RPMI8226 (cell line): ENCODE measurements at regions not wholly inside any gene's neighbourhood (a gene's known extent, or its start where the extent isn't known, plus 50 kb on each side); places are given as distances from the start of the nearest gene placed in this dataset.

Experiments
- DNase-seq: peaks from one replicate; pipeline ENCODE4 v3.0.0-alpha.2; 2015

DNA sequence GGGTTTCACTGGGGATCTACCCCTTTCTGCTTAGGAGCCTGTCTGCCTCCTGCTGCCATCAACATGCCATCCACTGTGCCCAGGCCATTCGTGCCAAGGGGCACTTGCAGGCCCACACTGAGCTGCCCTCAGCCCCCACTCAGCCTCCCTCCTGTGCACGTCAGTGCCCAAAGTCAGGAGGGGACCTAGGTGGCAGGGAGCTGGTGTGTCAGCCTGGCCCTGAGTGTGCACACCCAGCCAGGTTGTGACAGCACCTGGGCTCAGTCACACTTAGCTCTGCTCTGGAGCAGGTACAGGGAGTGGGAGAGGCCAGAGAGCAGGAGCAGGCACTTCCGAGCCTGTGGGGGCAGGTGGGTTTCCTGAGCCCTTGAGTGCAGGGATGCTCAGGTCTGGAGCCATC lies 63.6 kb upstream of the SYNCRIP start:
- DNase-seq = no peak

DNA sequence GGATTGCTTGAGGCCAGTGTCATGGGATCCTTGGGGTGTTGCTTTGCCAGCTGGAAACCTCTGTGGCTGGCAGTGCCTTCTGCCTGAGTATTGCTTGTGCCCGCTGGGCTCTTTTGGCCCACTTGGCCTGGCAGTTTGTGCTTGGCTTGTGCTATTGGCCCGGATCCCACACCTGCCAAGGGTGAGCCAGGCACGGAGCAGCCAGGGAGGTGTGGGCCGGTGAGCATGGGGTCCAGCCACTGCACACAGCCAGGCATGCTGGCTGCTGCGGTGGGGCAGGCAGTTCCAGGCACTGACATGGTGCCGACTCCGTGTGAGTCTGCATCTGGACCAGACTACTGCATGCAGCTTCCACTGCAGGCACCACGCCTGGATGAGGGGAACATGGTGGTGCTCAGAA lies 62.5 kb upstream of the SYNCRIP start:
- no peak for DNase-seq

DNA sequence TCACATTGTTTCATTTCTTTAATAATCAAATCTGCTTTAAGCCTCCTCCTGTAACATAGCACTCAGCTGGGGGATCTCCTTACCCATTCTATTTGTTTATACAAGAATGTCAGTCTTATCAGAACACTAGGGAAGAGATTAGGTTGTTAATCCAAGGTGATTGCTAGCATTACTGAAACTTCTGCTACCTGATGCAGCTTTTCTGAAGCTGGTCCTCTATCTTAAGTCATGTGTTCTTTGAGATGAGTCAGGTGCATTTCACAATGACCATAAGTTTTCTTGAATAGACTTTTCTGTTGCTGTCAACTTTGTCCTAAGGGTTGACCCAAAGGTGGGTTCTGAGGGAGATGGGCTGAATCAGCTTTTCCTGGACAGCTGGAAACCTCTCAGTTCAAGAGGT lies 60.7 kb upstream of the SYNCRIP start:
- no peak for DNase-seq
